Esophagus muscularis mucosa (tissue), 4 donors: ENCODE measurements at regions not wholly inside any gene's neighbourhood (a gene's known extent, or its start where the extent isn't known, plus 50 kb on each side); places are given as distances from the start of the nearest gene placed in this dataset.

Experiments
- DNase-seq: peaks from one replicate; pipeline ENCODE4 v3.0.0-alpha.2; 2017; ENCODE audit errors: extremely low spot score
- H3K27ac ChIP-seq, 4 donors: fragments of 200-600 bp; sonication (generic); replicated peaks in 1 of 4; 1 replicate in 3 of 4; 2 replicates in 1 of 4; pipeline ENCODE4 v1.5.1; 2016 to 2019; ENCODE audit warnings: mild to moderate bottlenecking in 1 of 4
- H3K27me3 ChIP-seq, 4 donors: fragments of 200-600 bp; sonication (generic); one replicate each; pipeline versions ENCODE4 v1.5.1 to v1.6.0; 2016 to 2019
- H3K36me3 ChIP-seq, 4 donors: fragments of 200-600 bp; sonication (generic); one replicate each; pipeline ENCODE4 v1.5.1; 2016 to 2019
- H3K4me1 ChIP-seq, 4 donors: fragments of 200-600 bp; sonication (generic); one replicate each; pipeline ENCODE4 v1.5.1; 2016 to 2019
- H3K4me3 ChIP-seq, 4 donors: fragments of 200-600 bp; sonication (generic); 1 replicate in 2 of 4; 2 replicates in 2 of 4; pipeline ENCODE4 v1.5.1; 2016 to 2019; ENCODE audit warnings: mild to moderate bottlenecking in 4 of 4, moderate library complexity in 1 of 4
- H3K9me3 ChIP-seq, 4 donors: fragments of 200-600 bp; sonication (generic); 1 replicate in 3 of 4; 2 replicates in 1 of 4; pipeline ENCODE4 v1.5.1; 2016 to 2019
- EP300 ChIP-seq: sonication (generic); formaldehyde crosslinking; IDR thresholded peaks from one replicate; pipeline ENCODE4 v1.6.1; 2017; ENCODE audit warnings: antibody characterized with exemption
- POLR2A ChIP-seq: fragments of 450-650 bp; IDR thresholded peaks from one replicate; pipeline ENCODE4 v1.6.1; 2017; ENCODE audit warnings: antibody characterized with exemption, moderate library complexity, mild to moderate bottlenecking, low read depth
- POLR2AphosphoS5 ChIP-seq, 2 donors: sonication (generic); formaldehyde crosslinking; IDR thresholded peaks; one replicate each; pipeline ENCODE4 v1.6.1; 2017; ENCODE audit warnings: antibody characterized with exemption in 2 of 2
- WGBS: methylation state at CpG from one replicate; pipeline ENCODE4 v1.1.5; 2018; 5-methylcytosine and 5-hydroxymethylcytosine counted together
- intact Hi-C: fragments of 100-400 bp; cut with DNase I; formaldehyde crosslinking; loops from one replicate; pipeline ENCODE4 v1.15.1; 2023
- TF ChIP-seq, protein P1 (sequence below), 3 experiments: fragments of 200-600 bp in 2 of 3; fragments of 450-650 bp in 1 of 3; sonication (generic) in 2 of 3; IDR thresholded peaks; one replicate each; pipeline ENCODE4 v1.5.1; 2017 to 2019; ENCODE audit warnings: antibody characterized with exemption in 3 of 3, mild to moderate bottlenecking in 2 of 3, moderate library complexity in 1 of 3

DNA sequence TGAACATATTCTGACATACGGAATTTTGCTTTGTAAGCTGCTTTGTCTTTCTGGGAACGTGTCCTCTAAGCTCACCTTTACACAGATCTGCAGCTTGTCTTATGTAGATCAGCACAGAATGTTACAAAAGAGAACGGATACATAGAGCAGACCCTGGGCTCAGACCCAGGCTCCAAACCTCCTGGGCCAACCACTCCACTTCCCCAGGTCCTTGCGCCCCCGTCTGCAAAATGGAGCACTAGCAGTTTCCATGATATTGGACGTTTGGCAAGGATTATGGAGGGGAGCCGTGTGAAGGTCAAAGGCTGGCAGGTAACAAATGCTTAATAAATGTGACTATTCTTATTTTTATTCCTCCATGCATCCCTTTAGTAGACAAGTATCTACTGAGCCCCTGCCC, 358.4 kb downstream of the CTTN start:
- intact Hi-C loops = no loop called here

DNA sequence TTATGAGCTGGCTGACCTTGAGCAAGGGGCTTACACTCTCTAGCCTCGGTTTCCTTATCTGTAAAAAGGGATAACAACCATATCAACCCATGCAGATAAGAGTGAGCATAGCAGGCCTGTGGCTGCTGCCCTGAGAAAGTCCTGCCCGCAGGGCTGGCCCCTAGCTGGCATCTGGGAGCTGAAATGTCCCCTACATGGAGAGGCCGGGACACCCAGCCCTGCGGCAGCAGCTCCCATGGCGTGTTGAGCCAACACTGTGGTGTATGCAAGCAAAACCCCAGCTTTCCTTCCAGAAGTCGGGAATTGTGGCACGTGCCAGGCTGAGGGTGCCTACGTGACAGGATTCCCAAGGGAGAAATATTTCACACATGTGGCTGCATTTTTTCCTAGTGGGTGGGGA, 358.9 kb downstream of the CTTN start:
- Histone ChIP-seq H3K4me3 (no peak overlapping the region), H3K4me1 (peaks cover 0 to 10% (median 9%) of the 10 kb centered on the region in 4 donors), H3K27ac (no peak overlapping the region), H3K36me3 (no peaks in the 10 kb centered on the region), H3K27me3 (peaks cover 0 to 12% (median 0%) of the 10 kb centered on the region in 4 donors), H3K9me3 (peaks cover 0 to 7% (median 0%) of the 10 kb centered on the region in 4 donors)
- 90% methylated on average over 6 of the region's 8 CpGs for WGBS
- no peak for DNase-seq
- intact Hi-C loops = no loop called here
- TF ChIP-seq POLR2A = no peak
- TF ChIP-seq POLR2AphosphoS5 (IDR thresholded peaks at IDR 0.05) = no peak
- TF ChIP-seq, protein P1, sequence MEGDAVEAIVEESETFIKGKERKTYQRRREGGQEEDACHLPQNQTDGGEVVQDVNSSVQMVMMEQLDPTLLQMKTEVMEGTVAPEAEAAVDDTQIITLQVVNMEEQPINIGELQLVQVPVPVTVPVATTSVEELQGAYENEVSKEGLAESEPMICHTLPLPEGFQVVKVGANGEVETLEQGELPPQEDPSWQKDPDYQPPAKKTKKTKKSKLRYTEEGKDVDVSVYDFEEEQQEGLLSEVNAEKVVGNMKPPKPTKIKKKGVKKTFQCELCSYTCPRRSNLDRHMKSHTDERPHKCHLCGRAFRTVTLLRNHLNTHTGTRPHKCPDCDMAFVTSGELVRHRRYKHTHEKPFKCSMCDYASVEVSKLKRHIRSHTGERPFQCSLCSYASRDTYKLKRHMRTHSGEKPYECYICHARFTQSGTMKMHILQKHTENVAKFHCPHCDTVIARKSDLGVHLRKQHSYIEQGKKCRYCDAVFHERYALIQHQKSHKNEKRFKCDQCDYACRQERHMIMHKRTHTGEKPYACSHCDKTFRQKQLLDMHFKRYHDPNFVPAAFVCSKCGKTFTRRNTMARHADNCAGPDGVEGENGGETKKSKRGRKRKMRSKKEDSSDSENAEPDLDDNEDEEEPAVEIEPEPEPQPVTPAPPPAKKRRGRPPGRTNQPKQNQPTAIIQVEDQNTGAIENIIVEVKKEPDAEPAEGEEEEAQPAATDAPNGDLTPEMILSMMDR (IDR thresholded peaks at IDR 0.05) = no peak
- no peak for TF ChIP-seq EP300

More for the DNA sequence above, 358.4 kb downstream of the CTTN start:
- DNase-seq = no peak
- no peaks in the 10 kb centered on the region for H3K36me3 ChIP-seq
- peaks cover 0 to 7% (median 0%) of the 10 kb centered on the region in 4 donors for H3K9me3 ChIP-seq
- WGBS = 72% methylated on average over 7 of the region's 7 CpGs
- no peak overlapping the region for H3K4me3 ChIP-seq
- peaks cover 0 to 10% (median 9%) of the 10 kb centered on the region in 4 donors for H3K4me1 ChIP-seq
- no peak overlapping the region for H3K27ac ChIP-seq
- TF ChIP-seq POLR2AphosphoS5 (IDR thresholded peaks at IDR 0.05) = no peak
- no peak for TF ChIP-seq EP300
- TF ChIP-seq, protein P1 (IDR thresholded peaks at IDR 0.05) = no peak
- no peak for TF ChIP-seq POLR2A
- peaks cover 0 to 12% (median 0%) of the 10 kb centered on the region in 4 donors for H3K27me3 ChIP-seq

- no peak for DNase-seq
Measured at GRCh38 chr11:70758206-70758605, 359.9 kb downstream of the CTTN start.

GRCh38 chr11:70759846-70760245, 361.5 kb downstream of the CTTN start:
- H3K4me3 ChIP-seq = no peak overlapping the region
- peaks cover 0 to 7% (median 0%) of the 10 kb centered on the region in 4 donors for H3K9me3 ChIP-seq
- peaks cover 0 to 12% (median 0%) of the 10 kb centered on the region in 4 donors for H3K27me3 ChIP-seq
- TF ChIP-seq POLR2AphosphoS5 (IDR thresholded peaks at IDR 0.05) = no peak
- TF ChIP-seq EP300 = no peak
- TF ChIP-seq, protein P1 (IDR thresholded peaks at IDR 0.05) = no peak
- no peak for TF ChIP-seq POLR2A
- no peak overlapping the region for H3K27ac ChIP-seq
- peaks cover 0 to 10% (median 9%) of the 10 kb centered on the region in 4 donors for H3K4me1 ChIP-seq
- intact Hi-C loops = no loop called here
- DNase-seq = no peak
- 96% methylated on average over 8 of the region's 8 CpGs for WGBS
- H3K36me3 ChIP-seq = no peaks in the 10 kb centered on the region

More at GRCh38 chr11:70758206-70758605, 359.9 kb downstream of the CTTN start:
- Histone ChIP-seq H3K4me1 (peaks cover 0 to 10% (median 9%) of the 10 kb centered on the region in 4 donors), H3K4me3 (no peak overlapping the region), H3K36me3 (no peaks in the 10 kb centered on the region), H3K27ac (no peak overlapping the region), H3K9me3 (peaks cover 0 to 7% (median 0%) of the 10 kb centered on the region in 4 donors), H3K27me3 (peaks cover 0 to 12% (median 0%) of the 10 kb centered on the region in 4 donors)
- intact Hi-C loops = no loop called here
- TF ChIP-seq POLR2AphosphoS5 (IDR thresholded peaks at IDR 0.05) = no peak
- no peak for TF ChIP-seq EP300
- TF ChIP-seq, protein P1 (IDR thresholded peaks at IDR 0.05) = no peak
- no peak for TF ChIP-seq POLR2A
- 92% methylated on average over 20 of the region's 20 CpGs for WGBS

- Histone ChIP-seq H3K27me3 (peaks cover 0 to 10% (median 0%) of the 10 kb centered on the region in 4 donors), H3K9me3 (peaks cover 0 to 7% (median 0%) of the 10 kb centered on the region in 4 donors), H3K4me1 (peaks cover 0 to 7% (median 6%) of the 10 kb centered on the region in 4 donors), H3K4me3 (no peak overlapping the region), H3K36me3 (no peaks in the 10 kb centered on the region), H3K27ac (no peak overlapping the region)
- DNase-seq = no peak
- intact Hi-C loops = no loop called here
- WGBS = 87% methylated on average over 8 of the region's 9 CpGs
- no peak for TF ChIP-seq EP300
- TF ChIP-seq POLR2AphosphoS5 (IDR thresholded peaks at IDR 0.05) = no peak
- TF ChIP-seq, protein P1 (IDR thresholded peaks at IDR 0.05) = no peak
Measured at GRCh38 chr11:70760416-70761020, 362.2 kb downstream of the CTTN start.
